Keratinocyte (primary cell): ENCODE measurements at regions not wholly inside any gene's neighbourhood (a gene's known extent, or its start where the extent isn't known, plus 50 kb on each side); places are given as distances from the start of the nearest gene placed in this dataset.

Source experiments
- DNase-seq: peaks from one replicate; pipeline ENCODE4 v3.0.0-alpha.2; 2011; ENCODE audit warnings: low read depth, missing footprints, low spot score
- FAIRE-seq: peaks from 2 replicates; lab custom pipeline; 2011; peaks lifted over from hg19 to GRCh38; lab: Jason Lieb, UNC
- H2AFZ ChIP-seq: 2 replicates; pipeline ENCODE4 v1.6.0; 2012; ENCODE audit warnings: low read length, control low read depth, inconsistent platforms; ENCODE audit not compliant: control insufficient read depth
- H3K27ac ChIP-seq: 2 replicates; pipeline ENCODE4 v1.5.1; 2011; ENCODE audit warnings: low read length; ENCODE audit not compliant: control insufficient read depth, insufficient read depth
- H3K27me3 ChIP-seq: 3 replicates; pipeline ENCODE4 v1.6.0; 2011; ENCODE audit warnings: low read length; ENCODE audit not compliant: control insufficient read depth, insufficient read depth; ENCODE audit errors: extremely low read depth
- H3K36me3 ChIP-seq, 2 experiments: 2 replicates in 1 of 2; 3 replicates in 1 of 2; pipeline ENCODE4 v1.5.1; 2011; ENCODE audit warnings: low read length in 2 of 2, mild to moderate bottlenecking in 1 of 2; ENCODE audit not compliant: control insufficient read depth in 2 of 2, insufficient read depth in 2 of 2; ENCODE audit errors: extremely low read depth in 1 of 2
- H3K4me1 ChIP-seq: 3 replicates; pipeline ENCODE4 v1.5.1; 2011; ENCODE audit warnings: low read length; ENCODE audit not compliant: control insufficient read depth, insufficient read depth; ENCODE audit errors: extremely low read depth
- H3K4me2 ChIP-seq: 3 replicates; pipeline ENCODE4 v1.6.0; 2011; ENCODE audit warnings: low read depth, low read length; ENCODE audit not compliant: control insufficient read depth, insufficient read depth; ENCODE audit errors: extremely low read depth
- H3K4me3 ChIP-seq, 3 experiments: fragments of 200-600 bp in 1 of 3; sonication (generic) in 1 of 3; 2 replicates in 2 of 3; 3 replicates in 1 of 3; pipeline ENCODE4 v1.5.1; 2011 to 2016; ENCODE audit warnings: low read length in 3 of 3, mild to moderate bottlenecking in 3 of 3, control low read depth in 2 of 3, inconsistent platforms in 1 of 3, low read depth in 1 of 3, mixed read lengths in 1 of 3, mixed run types in 1 of 3, moderate library complexity in 1 of 3; ENCODE audit not compliant: control insufficient read depth in 2 of 3, insufficient read depth in 2 of 3; ENCODE audit errors: extremely low read depth in 1 of 3
- H3K79me2 ChIP-seq: 2 replicates; pipeline ENCODE4 v1.6.0; 2012; ENCODE audit warnings: low read length; ENCODE audit not compliant: control insufficient read depth, insufficient read depth
- H3K9ac ChIP-seq: 3 replicates; pipeline ENCODE4 v1.6.0; 2011; ENCODE audit warnings: low read length; ENCODE audit not compliant: control insufficient read depth, insufficient read depth; ENCODE audit errors: extremely low read depth
- H3K9me1 ChIP-seq: 3 replicates; pipeline ENCODE4 v1.6.0; 2011; ENCODE audit warnings: low read length; ENCODE audit not compliant: control insufficient read depth, insufficient read depth; ENCODE audit errors: extremely low read depth
- H3K9me3 ChIP-seq: 2 replicates; pipeline ENCODE4 v1.5.1; 2012; ENCODE audit warnings: low read depth, low read length; ENCODE audit not compliant: control insufficient read depth
- H4K20me1 ChIP-seq: 3 replicates; pipeline ENCODE4 v1.6.0; 2011; ENCODE audit warnings: low read length; ENCODE audit not compliant: control insufficient read depth, insufficient read depth; ENCODE audit errors: extremely low read depth
- CTCF ChIP-seq, 3 experiments: IDR thresholded peaks in 1 of 3; conservative IDR thresholded peaks in 1 of 3; optimal IDR thresholded peaks in 1 of 3; 2 replicates in 2 of 3; 3 replicates in 1 of 3; pipeline versions ENCODE3 to v1.5.1; 2011; ENCODE audit warnings: low read length in 3 of 3, mild to moderate bottlenecking in 3 of 3, moderate library complexity in 2 of 3, control low read depth in 1 of 3, inconsistent platforms in 1 of 3; ENCODE audit not compliant: insufficient read depth in 2 of 3; ENCODE audit errors: extremely low read depth in 1 of 3
- EZH2 ChIP-seq: IDR thresholded peaks from one replicate; pipeline ENCODE4 v1.6.1; 2012; ENCODE audit warnings: inconsistent platforms, mild to moderate bottlenecking, low read length, moderate library complexity
- dilution Hi-C: fragments of 300-500 bp; cut with MboI; formaldehyde crosslinking; loops from one replicate; pipeline ENCODE4 v1.7.0; 2020; ENCODE audit warnings: low sequenced_read_pairs; ENCODE audit not compliant: extremely low pct_ligation_motif_present

DNA sequence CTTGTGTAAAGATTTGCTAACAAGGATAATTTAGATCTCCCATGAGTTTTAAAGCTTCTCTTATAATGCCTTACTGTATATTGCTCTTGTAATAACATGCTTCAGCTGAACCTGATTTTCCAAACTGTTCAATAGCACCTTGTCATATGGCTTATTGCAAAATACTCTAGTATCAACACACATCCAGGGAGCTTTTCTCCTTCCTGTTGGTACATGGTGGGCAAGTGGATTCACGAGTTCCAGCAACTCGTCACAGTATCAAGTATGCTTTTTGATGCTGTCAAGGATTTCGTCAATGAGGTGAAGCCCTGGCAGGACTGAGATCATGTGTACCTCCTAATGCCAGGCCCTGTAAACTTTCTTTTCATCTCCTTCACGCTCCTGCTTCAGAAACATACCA lies 59.5 kb upstream of the ITPRID2 start:
- Histone ChIP-seq H3K79me2 (no peaks in the 10 kb centered on the region), H4K20me1 (no peaks in the 10 kb centered on the region), H2AFZ (no peak overlapping the region), H3K9ac (no peak overlapping the region), H3K4me3 (no peak overlapping the region), H3K4me1 (no peaks in the 10 kb centered on the region), H3K9me1 (no peaks in the 10 kb centered on the region), H3K27ac (no peak overlapping the region), H3K4me2 (no peak overlapping the region), H3K36me3 (no peaks in the 10 kb centered on the region), H3K27me3 (no peaks in the 10 kb centered on the region), H3K9me3 (no peaks in the 10 kb centered on the region)
- FAIRE-seq: no peak
- dilution Hi-C loops: no loop called here
- DNase-seq: no peak
- no peak for TF ChIP-seq CTCF (optimal IDR thresholded peaks at IDR 0.05 in 1 of 3, IDR thresholded peaks at IDR 0.05 in 1 of 3, conservative IDR thresholded peaks at IDR 0.05 in 1 of 3; ENCODE audit: extremely low read depth in 1 of 3, insufficient read depth in 2 of 3, low read length in 3 of 3)
- TF ChIP-seq EZH2: no peak

DNA sequence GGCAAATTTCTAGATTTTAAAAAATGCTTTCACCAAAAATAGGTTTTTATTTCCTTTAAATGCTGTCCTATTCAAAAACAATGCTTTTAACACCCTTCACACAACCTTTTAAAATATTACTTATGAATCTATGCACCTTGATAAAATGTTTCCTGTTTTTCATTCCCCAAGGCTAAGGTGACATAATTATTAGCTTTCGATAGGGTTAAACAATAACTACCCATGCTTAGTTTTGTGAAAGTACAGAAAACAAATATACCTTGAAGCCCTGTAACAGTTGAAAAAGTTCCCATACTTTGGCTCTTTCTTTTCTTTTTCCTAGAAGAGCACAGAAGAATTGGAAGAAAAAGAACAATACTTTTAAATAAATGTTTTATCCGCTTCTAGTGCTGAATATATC lies 54.9 kb upstream of the ITPRID2 start:
- Histone ChIP-seq H3K4me2 (no peak overlapping the region), H3K36me3 (no peaks in the 10 kb centered on the region), H3K9me3 (no peaks in the 10 kb centered on the region), H4K20me1 (no peaks in the 10 kb centered on the region), H3K27ac (no peak overlapping the region), H3K4me3 (no peak overlapping the region), H3K4me1 (no peaks in the 10 kb centered on the region), H3K9me1 (no peaks in the 10 kb centered on the region), H2AFZ (no peak overlapping the region), H3K9ac (no peak overlapping the region), H3K27me3 (no peaks in the 10 kb centered on the region), H3K79me2 (no peaks in the 10 kb centered on the region)
- dilution Hi-C loops: no loop called here
- no peak for FAIRE-seq
- no peak for TF ChIP-seq CTCF (optimal IDR thresholded peaks at IDR 0.05 in 1 of 3, IDR thresholded peaks at IDR 0.05 in 1 of 3, conservative IDR thresholded peaks at IDR 0.05 in 1 of 3; ENCODE audit: extremely low read depth in 1 of 3, insufficient read depth in 2 of 3, low read length in 3 of 3)
- TF ChIP-seq EZH2: no peak
- DNase-seq: no peak
